ENCODE measurements at regions not wholly inside any gene's neighbourhood (a gene's known extent, or its start where the extent isn't known, plus 50 kb on each side); places are given as distances from the start of the nearest gene placed in this dataset.

GRCh38 chr2:41137031-41137430 is 685.1 kb upstream of the SLC8A1 start:
- Histone ChIP-seq H3K27ac (ENCODE audit: low read depth, low read length, poor library complexity, severe bottlenecking) (no peak overlapping the region), H3K9me2 (ENCODE audit: insufficient read depth, low read length) (no peaks in the 10 kb centered on the region), H2AFZ (ENCODE audit: low read length) (no peak overlapping the region), H3K4me2 (ENCODE audit: low read length) (no peak overlapping the region), H3K79me2 (ENCODE audit: insufficient read depth, low read depth, low read length) (no peaks in the 10 kb centered on the region), H3K9me3 (ENCODE audit: low read length) (no peaks in the 10 kb centered on the region), H4K20me1 (ENCODE audit: insufficient read depth, low read length) (no peaks in the 10 kb centered on the region), H3K4me1 (ENCODE audit: insufficient read depth, low read length, poor library complexity, severe bottlenecking) (no peaks in the 10 kb centered on the region), H3K4me3 (ENCODE audit: low read depth, low read length, poor library complexity, severe bottlenecking) (no peak overlapping the region), H3K36me3 (ENCODE audit: insufficient read depth, low read length) (no peaks in the 10 kb centered on the region)
- no TSS peak for BruUV-seq (replicated peaks)
- ChIA-PET POLR2A (interaction anchor here (0.6 to 0.7 kb wide), 2 partner anchors 29 to 446 kb away, joined by 3 to 4 read pairs; no protein-coding TSS in a partner anchor), CTCF (ENCODE audit: unreplicated experiment) (no interaction called here)
- intact Hi-C loops (cut with micrococcal nuclease; ENCODE audit: unreplicated experiment) = no loop called here
- TF ChIP-seq EZH2phosphoT487 (IDR thresholded peaks at IDR 0.05; ENCODE audit: borderline replicate concordance, low read depth, low read length) (no peak), CTCF (conservative IDR thresholded peaks at IDR 0.05; ENCODE audit: low read length) (no peak)
- no peak for DNase-seq (ENCODE audit: low spot score)

- no peak overlapping the region for H2AFZ ChIP-seq (ENCODE audit: low read length)
- no peaks in the 10 kb centered on the region for H3K4me1 ChIP-seq (ENCODE audit: insufficient read depth, low read length, poor library complexity, severe bottlenecking)
- no peaks in the 10 kb centered on the region; the same call in 1 of the 2 replicates for H4K20me1 ChIP-seq (ENCODE audit: insufficient read depth, low read length)
- no peak overlapping the region for H3K4me2 ChIP-seq (ENCODE audit: low read length)
- no peaks in the 10 kb centered on the region for H3K36me3 ChIP-seq (ENCODE audit: insufficient read depth, low read length)
- DNase-seq (ENCODE audit: low spot score) = no peak
- no peak overlapping the region for H3K27ac ChIP-seq (ENCODE audit: low read depth, low read length, poor library complexity, severe bottlenecking)
- no peaks in the 10 kb centered on the region for H3K9me3 ChIP-seq (ENCODE audit: low read length)
- TF ChIP-seq EZH2phosphoT487 (IDR thresholded peaks at IDR 0.05; ENCODE audit: borderline replicate concordance, low read depth, low read length) = no peak
- no peak for TF ChIP-seq CTCF (conservative IDR thresholded peaks at IDR 0.05; ENCODE audit: low read length)
- H3K9me2 ChIP-seq (ENCODE audit: insufficient read depth, low read length) = no peaks in the 10 kb centered on the region
- H3K4me3 ChIP-seq (ENCODE audit: low read depth, low read length, poor library complexity, severe bottlenecking) = no peak overlapping the region
- ChIA-PET CTCF (ENCODE audit: unreplicated experiment) (no interaction called here), POLR2A (no interaction called here)
- BruUV-seq (replicated peaks) = no TSS peak
- H3K79me2 ChIP-seq (ENCODE audit: insufficient read depth, low read depth, low read length) = no peaks in the 10 kb centered on the region
- intact Hi-C loops (cut with micrococcal nuclease; ENCODE audit: unreplicated experiment) = no loop called here
Measured at GRCh38 chr2:41141146-41141791, 689.4 kb upstream of the SLC8A1 start.

- CTCF ChIA-PET (ENCODE audit: unreplicated experiment) = no interaction called here
- Histone ChIP-seq H3K36me3 (ENCODE audit: insufficient read depth, low read length) (no peaks in the 10 kb centered on the region), H3K4me1 (ENCODE audit: insufficient read depth, low read length, poor library complexity, severe bottlenecking) (no peaks in the 10 kb centered on the region), H3K4me3 (ENCODE audit: low read depth, low read length, poor library complexity, severe bottlenecking) (no peak overlapping the region), H3K9me2 (ENCODE audit: insufficient read depth, low read length) (no peaks in the 10 kb centered on the region), H3K4me2 (ENCODE audit: low read length) (no peak overlapping the region), H2AFZ (ENCODE audit: low read length) (no peak overlapping the region), H3K9me3 (ENCODE audit: low read length) (no peaks in the 10 kb centered on the region), H4K20me1 (ENCODE audit: insufficient read depth, low read length) (no peaks in the 10 kb centered on the region; the same call in 1 of the 2 replicates), H3K79me2 (ENCODE audit: insufficient read depth, low read depth, low read length) (no peaks in the 10 kb centered on the region), H3K27ac (ENCODE audit: low read depth, low read length, poor library complexity, severe bottlenecking) (no peak overlapping the region)
- intact Hi-C loops (cut with micrococcal nuclease; ENCODE audit: unreplicated experiment) = no loop called here
- POLR2A ChIA-PET = interaction anchor here (0.6 to 1.0 kb wide), 2 partner anchors 10 to 356 kb away, joined by 3 read pairs; no protein-coding TSS in a partner anchor
- no peak for TF ChIP-seq EZH2phosphoT487 (IDR thresholded peaks at IDR 0.05; ENCODE audit: borderline replicate concordance, low read depth, low read length)
- no peak for TF ChIP-seq CTCF (conservative IDR thresholded peaks at IDR 0.05; ENCODE audit: low read length)
- no peak for DNase-seq (ENCODE audit: low spot score)
- no TSS peak for BruUV-seq (replicated peaks)
Measured at GRCh38 chr2:41142478-41142877, 690.6 kb upstream of the SLC8A1 start.
